BJ (cell line): ENCODE measurements at regions not wholly inside any gene's neighbourhood (a gene's known extent, or its start where the extent isn't known, plus 50 kb on each side); places are given as distances from the start of the nearest gene placed in this dataset.

Experiments used
- CTCF ChIA-PET: fragments of 350-600 bp; formaldehyde crosslinking; extraction: SDS; loops from one replicate; lab custom pipeline; 2021; ENCODE audit warnings: antibody characterized with exemption, inconsistent platforms; lab: Yijun Ruan, JAX
- POLR2A ChIA-PET: fragments of 300-600 bp; sonication (Branson Sonifier 250); formaldehyde crosslinking; extraction: SDS; loops from one replicate; lab custom pipeline; 2021; ENCODE audit warnings: antibody characterized with exemption; lab: Charles Lee
- DNase-seq: peaks from one replicate; pipeline ENCODE4 v3.0.0-alpha.2; 2011; ENCODE audit warnings: low read depth
- H3K27me3 ChIP-seq: 2 replicates; pipeline ENCODE4 v1.6.0; 2011; ENCODE audit warnings: low read length; ENCODE audit not compliant: control insufficient read depth, insufficient read depth
- H3K36me3 ChIP-seq: 2 replicates; pipeline ENCODE4 v1.5.1; 2011; ENCODE audit warnings: low read length; ENCODE audit not compliant: control insufficient read depth, insufficient read depth
- H3K4me3 ChIP-seq: 2 replicates; pipeline ENCODE4 v1.5.1; 2011; ENCODE audit warnings: low read depth, mild to moderate bottlenecking, control low read depth, low read length
- TF ChIP-seq, protein P1 (sequence below): IDR thresholded peaks from 2 replicates; pipeline ENCODE4 v1.5.1; 2011; ENCODE audit warnings: low read depth, mild to moderate bottlenecking, control low read depth, inconsistent platforms, low read length, moderate library complexity; ENCODE audit not compliant: insufficient read depth

DNA sequence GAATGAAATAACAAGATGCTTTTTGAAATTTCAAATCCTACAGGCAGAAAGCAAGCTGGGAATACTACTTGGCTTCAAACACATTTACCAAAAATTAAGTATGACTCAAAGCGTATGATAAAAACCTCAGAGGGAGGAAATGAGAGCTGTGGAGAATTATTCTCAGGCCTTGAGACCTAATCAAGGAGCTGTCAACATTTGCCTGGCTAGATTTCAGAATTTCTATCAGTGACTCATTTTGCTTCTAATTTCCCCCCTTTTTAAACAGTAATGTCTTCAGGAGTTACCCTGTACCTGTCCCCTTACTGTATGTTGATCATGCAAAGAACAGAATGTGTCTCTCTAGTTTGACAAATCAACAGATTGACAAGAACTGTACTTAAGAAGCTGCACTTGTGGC is 1324.5 kb upstream of the DDX18 start:
- Histone ChIP-seq H3K27me3 (no peaks in the 10 kb centered on the region), H3K36me3 (no peaks in the 10 kb centered on the region), H3K4me3 (no peak overlapping the region)
- TF ChIP-seq, protein P1, sequence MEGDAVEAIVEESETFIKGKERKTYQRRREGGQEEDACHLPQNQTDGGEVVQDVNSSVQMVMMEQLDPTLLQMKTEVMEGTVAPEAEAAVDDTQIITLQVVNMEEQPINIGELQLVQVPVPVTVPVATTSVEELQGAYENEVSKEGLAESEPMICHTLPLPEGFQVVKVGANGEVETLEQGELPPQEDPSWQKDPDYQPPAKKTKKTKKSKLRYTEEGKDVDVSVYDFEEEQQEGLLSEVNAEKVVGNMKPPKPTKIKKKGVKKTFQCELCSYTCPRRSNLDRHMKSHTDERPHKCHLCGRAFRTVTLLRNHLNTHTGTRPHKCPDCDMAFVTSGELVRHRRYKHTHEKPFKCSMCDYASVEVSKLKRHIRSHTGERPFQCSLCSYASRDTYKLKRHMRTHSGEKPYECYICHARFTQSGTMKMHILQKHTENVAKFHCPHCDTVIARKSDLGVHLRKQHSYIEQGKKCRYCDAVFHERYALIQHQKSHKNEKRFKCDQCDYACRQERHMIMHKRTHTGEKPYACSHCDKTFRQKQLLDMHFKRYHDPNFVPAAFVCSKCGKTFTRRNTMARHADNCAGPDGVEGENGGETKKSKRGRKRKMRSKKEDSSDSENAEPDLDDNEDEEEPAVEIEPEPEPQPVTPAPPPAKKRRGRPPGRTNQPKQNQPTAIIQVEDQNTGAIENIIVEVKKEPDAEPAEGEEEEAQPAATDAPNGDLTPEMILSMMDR = no peak
- ChIA-PET CTCF (no interaction called here), POLR2A (no interaction called here)
- DNase-seq = no peak

DNA sequence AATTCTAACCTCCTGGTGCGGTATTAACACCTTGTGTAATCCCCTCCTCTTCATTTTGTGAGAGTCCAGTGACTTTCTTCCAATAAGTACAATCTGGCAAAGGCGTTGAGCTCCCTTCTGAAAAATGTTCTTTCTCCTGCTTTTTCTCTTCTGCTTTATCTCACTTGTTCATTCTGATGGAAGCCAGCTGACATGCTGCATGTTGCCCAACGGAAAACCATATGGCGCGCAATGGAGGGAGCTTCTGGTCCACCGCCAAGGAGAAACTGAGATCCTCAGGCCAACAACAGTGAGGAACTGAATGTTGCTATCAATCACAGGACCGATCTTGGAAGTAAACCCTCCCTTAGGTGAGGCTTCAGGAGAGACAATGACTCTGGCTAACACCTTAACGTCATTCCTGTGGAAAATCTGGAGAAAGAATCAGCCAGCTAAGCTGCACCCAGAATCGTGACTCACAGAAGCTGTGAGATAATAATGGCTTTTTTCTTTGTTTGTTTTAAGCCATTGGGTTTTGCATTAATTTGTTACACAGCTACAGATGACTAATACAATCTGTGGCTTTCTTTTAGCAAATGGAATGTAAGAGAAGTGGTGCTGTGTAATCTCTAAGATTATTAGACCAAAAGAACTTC is 1323.9 kb upstream of the DDX18 start:
- no peaks in the 10 kb centered on the region for H3K36me3 ChIP-seq
- DNase-seq = no peak
- POLR2A ChIA-PET = no interaction called here
- no peaks in the 10 kb centered on the region for H3K27me3 ChIP-seq
- H3K4me3 ChIP-seq = no peak overlapping the region
- TF ChIP-seq, protein P1 = no peak
- CTCF ChIA-PET = no interaction called here

DNA sequence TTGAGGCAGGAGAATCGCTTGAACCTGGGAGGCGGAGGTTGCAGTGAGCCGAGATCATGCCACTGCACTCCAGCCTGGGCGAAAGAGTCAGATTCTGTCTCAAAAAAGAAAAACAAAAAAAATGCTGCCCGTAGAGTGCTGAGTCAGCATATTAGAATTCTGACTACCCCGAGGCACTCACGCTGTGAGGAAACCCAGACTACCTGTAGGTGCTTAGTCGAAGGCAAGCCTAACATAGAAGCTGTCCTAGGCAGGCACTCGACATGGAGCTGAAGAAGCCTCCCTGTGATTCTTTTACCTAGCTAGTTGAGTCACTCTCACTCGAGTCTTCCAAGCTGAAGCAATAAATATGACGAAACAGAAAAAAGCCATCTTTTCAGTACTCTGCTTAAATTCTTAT is 1323.2 kb upstream of the DDX18 start:
- no peak for DNase-seq
- no peaks in the 10 kb centered on the region for H3K36me3 ChIP-seq
- POLR2A ChIA-PET = no interaction called here
- CTCF ChIA-PET = no interaction called here
- no peaks in the 10 kb centered on the region for H3K27me3 ChIP-seq
- no peak overlapping the region for H3K4me3 ChIP-seq
- TF ChIP-seq, protein P1 = no peak

DNA sequence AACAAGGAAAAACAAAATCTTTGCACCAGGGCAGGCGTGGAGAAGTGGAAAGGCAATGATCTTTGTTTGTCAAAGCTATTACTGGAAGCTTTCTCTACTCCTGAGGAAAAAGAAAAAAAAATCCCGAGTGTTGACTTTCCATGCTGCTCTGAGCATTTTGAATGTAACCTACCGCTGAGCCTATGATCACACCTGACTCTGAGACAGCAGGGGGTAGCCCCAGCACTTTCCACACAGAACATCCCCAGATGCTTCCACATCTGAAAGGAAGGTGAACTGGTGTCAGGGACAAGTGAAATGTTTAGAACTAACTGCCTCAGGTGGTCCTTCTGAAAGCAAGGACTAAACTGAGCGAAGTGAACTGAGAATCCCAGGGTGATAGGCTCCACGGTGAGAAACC is 1315.1 kb upstream of the DDX18 start:
- POLR2A ChIA-PET = no interaction called here
- H3K4me3 ChIP-seq = no peak overlapping the region
- H3K36me3 ChIP-seq = no peaks in the 10 kb centered on the region
- H3K27me3 ChIP-seq = no peaks in the 10 kb centered on the region
- TF ChIP-seq, protein P1 = no peak
- DNase-seq = no peak
- CTCF ChIA-PET = no interaction called here

DNA sequence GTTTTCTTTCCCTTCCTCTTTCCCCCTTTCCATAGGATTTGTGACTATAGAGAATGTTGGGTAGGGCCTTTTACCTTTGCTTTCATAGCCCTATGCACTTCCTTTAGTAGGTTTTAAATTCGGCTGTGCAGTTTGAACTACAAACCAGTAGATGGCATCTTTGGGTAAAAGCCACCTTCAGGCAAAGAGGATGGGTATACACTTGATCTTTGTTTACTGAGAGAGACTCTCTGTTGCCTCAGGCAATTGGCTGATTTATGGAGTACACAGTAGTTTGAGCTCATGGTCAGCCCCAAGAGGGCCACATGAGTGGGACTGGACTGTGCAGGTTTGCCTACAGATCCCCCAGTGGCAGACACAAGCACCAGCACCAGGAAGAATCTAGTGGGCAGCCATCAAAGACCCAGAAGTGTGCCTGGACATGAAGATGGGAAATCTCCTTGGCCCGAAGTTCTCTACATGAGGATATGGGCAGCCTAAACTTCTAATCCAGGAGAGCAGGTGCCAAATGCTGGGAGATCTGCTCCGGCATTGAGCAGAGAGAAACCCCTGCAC is 1304.3 kb upstream of the DDX18 start:
- DNase-seq = no peak

More for the DNA sequence above, 1304.3 kb upstream of the DDX18 start:
- no peaks in the 10 kb centered on the region for H3K27me3 ChIP-seq
- H3K36me3 ChIP-seq = no peaks in the 10 kb centered on the region
- no peak overlapping the region for H3K4me3 ChIP-seq
- ChIA-PET CTCF (no interaction called here), POLR2A (no interaction called here)
- TF ChIP-seq, protein P1 = no peak
